ENCODE measurements at regions not wholly inside any gene's neighbourhood (a gene's known extent, or its start where the extent isn't known, plus 50 kb on each side); places are given as distances from the start of the nearest gene placed in this dataset.

DNA sequence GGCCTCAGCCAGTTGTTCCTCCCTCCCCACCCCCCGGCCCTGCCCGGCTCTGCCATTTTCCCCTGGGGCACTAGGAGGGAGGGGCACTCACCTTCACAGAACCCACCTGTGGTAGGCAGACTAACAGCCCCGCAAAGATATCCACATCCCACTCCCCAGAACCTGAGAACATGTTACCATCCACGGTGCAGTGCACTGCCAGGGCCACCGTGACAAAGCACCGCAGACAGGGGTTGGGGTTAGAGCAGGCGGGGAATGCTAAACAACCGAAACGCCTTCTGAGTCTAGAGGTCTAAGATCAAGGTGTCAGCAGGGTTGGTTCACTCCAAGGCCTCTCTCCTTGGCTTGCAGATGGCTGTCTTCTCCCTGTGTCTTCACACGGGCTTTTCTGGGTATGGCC, 57.4 kb upstream of the NCOR2 start:
- Histone ChIP-seq H3K4me1 (ENCODE audit: control insufficient read depth, insufficient read depth, low read length) (no peaks in the 10 kb centered on the region), H3K27me3 (replicated peaks in 1 of 2; ENCODE audit: control insufficient read depth in 2 of 2, insufficient read depth in 2 of 2, low read length in 1 of 2) (no peaks in the 10 kb centered on the region), H4K20me1 (ENCODE audit: control insufficient read depth, insufficient read depth) (no peaks in the 10 kb centered on the region), H3K79me2 (ENCODE audit: control insufficient read depth, insufficient read depth, low read length) (no peaks in the 10 kb centered on the region), H3K4me3 (no peak overlapping the region), H3K27ac (ENCODE audit: control insufficient read depth, insufficient read depth) (no peak overlapping the region), H2AFZ (ENCODE audit: control insufficient read depth, low read depth, low read length) (no peak overlapping the region), H3K4me2 (ENCODE audit: control insufficient read depth, insufficient read depth) (no peak overlapping the region), H3K36me3 (ENCODE audit: control insufficient read depth in 2 of 2, insufficient read depth in 2 of 2, low read length in 1 of 2) (no peaks in the 10 kb centered on the region), H3K9me3 (replicated peaks; ENCODE audit: control insufficient read depth, insufficient read depth, low read length) (no peaks in the 10 kb centered on the region; the same call in 2 of the 3 replicates), H3K9ac (ENCODE audit: control insufficient read depth, insufficient read depth, low read length) (no peak overlapping the region)
- 53% methylated on average over 10 of the region's 10 CpGs for WGBS (ENCODE audit: insufficient coverage, insufficient replicate concordance, low lambda C conversion rate, missing lambda C conversion rate)
- in situ Hi-C loops (cut with MboI), result no loop called here
- FAIRE-seq (no peak), DNase-seq (ENCODE audit: low read depth, low spot score) (no peak), ATAC-seq (no peak)
- no TSS peak for BruUV-seq (replicated peaks)
- SMC1A ChIA-PET (ENCODE audit: uncharacterized antibody, unreplicated experiment), result no interaction called here
- intact Hi-C loops (cut with micrococcal nuclease; ENCODE audit: unreplicated experiment), result no loop called here
- POLR2A ChIA-PET, result no interaction called here
- CTCF ChIA-PET, result no interaction called here
- RAD21 ChIA-PET (ENCODE audit: unreplicated experiment), result no interaction called here
- no peak for TF ChIP-seq TARDBP (IDR thresholded peaks at IDR 0.05; ENCODE audit: borderline replicate concordance)
- no peak for TF ChIP-seq SREBF1 (IDR thresholded peaks at IDR 0.05; ENCODE audit: low read length)
- TF ChIP-seq ZBTB11 (CRISPR knock-in tag; IDR thresholded peaks at IDR 0.05), result no peak
- TF ChIP-seq, protein P1, sequence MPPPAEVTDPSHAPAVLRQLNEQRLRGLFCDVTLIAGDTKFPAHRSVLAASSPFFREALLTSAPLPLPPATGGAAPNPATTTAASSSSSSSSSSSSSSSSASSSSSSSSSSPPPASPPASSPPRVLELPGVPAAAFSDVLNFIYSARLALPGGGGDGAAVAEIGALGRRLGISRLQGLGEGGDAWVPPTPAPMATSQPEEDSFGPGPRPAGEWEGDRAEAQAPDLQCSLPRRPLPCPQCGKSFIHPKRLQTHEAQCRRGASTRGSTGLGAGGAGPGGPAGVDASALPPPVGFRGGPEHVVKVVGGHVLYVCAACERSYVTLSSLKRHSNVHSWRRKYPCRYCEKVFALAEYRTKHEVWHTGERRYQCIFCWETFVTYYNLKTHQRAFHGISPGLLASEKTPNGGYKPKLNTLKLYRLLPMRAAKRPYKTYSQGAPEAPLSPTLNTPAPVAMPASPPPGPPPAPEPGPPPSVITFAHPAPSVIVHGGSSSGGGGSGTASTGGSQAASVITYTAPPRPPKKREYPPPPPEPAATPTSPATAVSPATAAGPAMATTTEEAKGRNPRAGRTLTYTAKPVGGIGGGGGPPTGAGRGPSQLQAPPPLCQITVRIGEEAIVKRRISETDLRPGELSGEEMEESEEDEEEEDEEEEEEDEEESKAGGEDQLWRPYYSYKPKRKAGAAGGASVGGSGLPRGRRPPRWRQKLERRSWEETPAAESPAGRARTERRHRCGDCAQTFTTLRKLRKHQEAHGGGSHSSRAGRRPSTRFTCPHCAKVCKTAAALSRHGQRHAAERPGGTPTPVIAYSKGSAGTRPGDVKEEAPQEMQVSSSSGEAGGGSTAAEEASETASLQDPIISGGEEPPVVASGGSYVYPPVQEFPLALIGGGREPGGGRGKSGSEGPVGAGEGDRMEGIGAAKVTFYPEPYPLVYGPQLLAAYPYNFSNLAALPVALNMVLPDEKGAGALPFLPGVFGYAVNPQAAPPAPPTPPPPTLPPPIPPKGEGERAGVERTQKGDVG (CRISPR knock-in tag; IDR thresholded peaks at IDR 0.05), result no peak
- TF ChIP-seq SMC3 (IDR thresholded peaks at IDR 0.05; ENCODE audit: borderline replicate concordance, low read length), result no peak
- no peak for TF ChIP-seq BRCA1 (IDR thresholded peaks at IDR 0.05; ENCODE audit: low read depth, low read length)
- TF ChIP-seq STAT3 (IDR thresholded peaks at IDR 0.05; ENCODE audit: low read depth, low read length), result no peak
- TF ChIP-seq ZBED1 (IDR thresholded peaks at IDR 0.05; ENCODE audit: borderline replicate concordance), result no peak
- no peak for TF ChIP-seq NFXL1 (IDR thresholded peaks at IDR 0.05; ENCODE audit: borderline replicate concordance)
- TF ChIP-seq ZSCAN29 (IDR thresholded peaks at IDR 0.05), result no peak
- TF ChIP-seq CHD1 (IDR thresholded peaks at IDR 0.05; ENCODE audit: low read depth, low read length), result no peak
- TF ChIP-seq KAT2A (conservative IDR thresholded peaks at IDR 0.05; ENCODE audit: control insufficient read depth, low read depth, low read length), result no peak
- no peak for TF ChIP-seq FOXK2 (IDR thresholded peaks at IDR 0.05)
- no peak for TF ChIP-seq YY1 (IDR thresholded peaks at IDR 0.05; ENCODE audit: low read depth, low read length)
- no peak for TF ChIP-seq SIN3A (IDR thresholded peaks at IDR 0.05; ENCODE audit: low read depth, low read length)
- no peak for TF ChIP-seq CUX1 (IDR thresholded peaks at IDR 0.05; ENCODE audit: insufficient replicate concordance, low read depth, low read length)
